Trophoblast cell (in vitro differentiated cells and primary cell): ENCODE measurements at regions not wholly inside any gene's neighbourhood (a gene's known extent, or its start where the extent isn't known, plus 50 kb on each side); places are given as distances from the start of the nearest gene placed in this dataset.

Source experiments
- DNase-seq, 2 donors: peaks; one replicate each; pipeline ENCODE4 v3.0.0-alpha.2; 2016
- H2AFZ ChIP-seq: 2 replicates; pipeline ENCODE4 v1.6.1; 2013; ENCODE audit warnings: low read length, moderate library complexity, mild to moderate bottlenecking; ENCODE audit not compliant: insufficient read depth, poor library complexity
- H2AK5ac ChIP-seq: 2 replicates; pipeline ENCODE4 v1.6.1; 2013; ENCODE audit warnings: mild to moderate bottlenecking, low read length
- H2BK120ac ChIP-seq: 2 replicates; pipeline ENCODE4 v1.6.1; 2013; ENCODE audit warnings: low read length, mild to moderate bottlenecking, moderate library complexity; ENCODE audit not compliant: insufficient read depth, poor library complexity
- H2BK12ac ChIP-seq: 2 replicates; pipeline ENCODE4 v1.6.1; 2013; ENCODE audit warnings: mild to moderate bottlenecking, low read length, moderate library complexity
- H2BK5ac ChIP-seq: 2 replicates; pipeline ENCODE4 v1.6.1; 2013; ENCODE audit warnings: low read length, low read depth, moderate library complexity, mild to moderate bottlenecking; ENCODE audit not compliant: poor library complexity
- H3K14ac ChIP-seq: 2 replicates; pipeline ENCODE4 v1.6.1; 2013; ENCODE audit warnings: mild to moderate bottlenecking, low read length
- H3K18ac ChIP-seq: 2 replicates; pipeline ENCODE4 v1.6.1; 2013; ENCODE audit warnings: mild to moderate bottlenecking, low read length
- H3K23ac ChIP-seq: 2 replicates; pipeline ENCODE4 v1.6.1; 2013; ENCODE audit warnings: low read length
- H3K27ac ChIP-seq: 2 replicates; pipeline ENCODE4 v1.5.1; 2013; ENCODE audit warnings: low read depth, mild to moderate bottlenecking, inconsistent platforms, low read length, moderate library complexity
- H3K27me3 ChIP-seq: 2 replicates; pipeline ENCODE4 v1.6.1; 2013; ENCODE audit warnings: inconsistent platforms, mild to moderate bottlenecking, low read length, moderate library complexity; ENCODE audit not compliant: insufficient read depth
- H3K36me3 ChIP-seq, 2 experiments: 1 replicate in 1 of 2; 2 replicates in 1 of 2; pipeline ENCODE4 v1.6.1; 2013; ENCODE audit warnings: low read length in 2 of 2, mild to moderate bottlenecking in 2 of 2, moderate library complexity in 1 of 2; ENCODE audit not compliant: insufficient read depth in 2 of 2, control insufficient read depth in 1 of 2
- H3K4ac ChIP-seq: 2 replicates; pipeline ENCODE4 v1.6.1; 2013; ENCODE audit warnings: low read depth, mild to moderate bottlenecking, low read length, moderate library complexity
- H3K4me1 ChIP-seq, 2 experiments: 1 replicate in 1 of 2; 2 replicates in 1 of 2; pipeline ENCODE4 v1.6.1; 2013; ENCODE audit warnings: low read length in 2 of 2, mild to moderate bottlenecking in 2 of 2, moderate library complexity in 1 of 2; ENCODE audit not compliant: insufficient read depth in 2 of 2, control insufficient read depth in 1 of 2
- H3K4me2 ChIP-seq: 2 replicates; pipeline ENCODE4 v1.6.1; 2013; ENCODE audit warnings: inconsistent platforms, mild to moderate bottlenecking, low read length, moderate library complexity
- H3K4me3 ChIP-seq: 2 replicates; pipeline ENCODE4 v1.5.1; 2013; ENCODE audit warnings: mild to moderate bottlenecking, low read depth, low read length, inconsistent platforms
- H3K79me1 ChIP-seq: one replicate; pipeline ENCODE4 v1.6.1; 2013; ENCODE audit warnings: low read length
- H3K79me2 ChIP-seq: 2 replicates; pipeline ENCODE4 v1.6.1; 2013; ENCODE audit warnings: low read length, mild to moderate bottlenecking; ENCODE audit not compliant: control insufficient read depth, insufficient read depth, poor library complexity
- H3K9ac ChIP-seq: 2 replicates; pipeline ENCODE4 v1.6.1; 2013; ENCODE audit warnings: mild to moderate bottlenecking, low read length
- H3K9me3 ChIP-seq: 2 replicates; pipeline ENCODE4 v1.6.1; 2013; ENCODE audit warnings: low read depth, mild to moderate bottlenecking, control low read depth, inconsistent platforms, low read length; ENCODE audit not compliant: insufficient read depth
- H4K12ac ChIP-seq: 2 replicates; pipeline ENCODE4 v1.6.1; 2013; ENCODE audit warnings: low read depth, mild to moderate bottlenecking, low read length, moderate library complexity
- H4K8ac ChIP-seq: 2 replicates; pipeline ENCODE4 v1.6.1; 2013; ENCODE audit warnings: low read depth, mild to moderate bottlenecking, low read length, moderate library complexity
- H4K91ac ChIP-seq: one replicate; pipeline ENCODE4 v1.6.1; 2013; ENCODE audit warnings: low read depth, mild to moderate bottlenecking, low read length, moderate library complexity
- WGBS: extraction: QIAGEN DNeasy Blood & Tissue Kit; methylation state at CpG from one replicate; pipeline ENCODE4 v1.1.7; 2013; ENCODE audit warnings: missing lambda C conversion rate; ENCODE audit not compliant: insufficient read length, insufficient coverage; ENCODE audit errors: extremely low coverage; 5-methylcytosine and 5-hydroxymethylcytosine counted together

DNA sequence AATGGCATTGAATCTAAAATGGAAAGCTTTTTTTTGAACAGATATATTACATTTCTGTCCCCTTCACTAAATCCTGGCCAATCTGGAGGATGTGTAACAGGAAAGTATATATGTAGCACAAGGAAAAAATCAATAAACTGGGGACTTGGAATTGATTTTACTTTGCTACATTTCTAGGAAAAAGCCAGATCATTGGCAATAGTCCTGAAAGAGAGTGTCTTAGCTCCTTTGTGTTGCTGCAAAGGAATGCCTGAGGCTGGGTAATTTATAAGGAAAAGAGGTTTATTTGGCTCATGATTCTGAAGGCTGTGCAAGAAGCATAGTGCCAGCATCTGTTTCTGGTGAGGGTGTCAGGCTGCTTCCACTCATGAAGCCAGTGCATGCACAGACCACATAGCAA is 574.9 kb downstream of the HTR1B start:
- H3K9ac ChIP-seq, result no peak overlapping the region
- H3K27ac ChIP-seq, result no peak overlapping the region
- H2BK120ac ChIP-seq, result no peak overlapping the region
- no peak overlapping the region for H3K14ac ChIP-seq
- H4K12ac ChIP-seq, result no peak overlapping the region
- H3K4ac ChIP-seq, result no peak overlapping the region
- H3K27me3 ChIP-seq, result no peaks in the 10 kb centered on the region
- H3K4me2 ChIP-seq, result no peak overlapping the region
- no peaks in the 10 kb centered on the region for H3K79me1 ChIP-seq
- DNase-seq, result no peak
- no peak overlapping the region for H3K23ac ChIP-seq
- H2BK12ac ChIP-seq, result no peak overlapping the region
- H3K36me3 ChIP-seq, result no peaks in the 10 kb centered on the region
- H2AK5ac ChIP-seq, result no peak overlapping the region
- no peak overlapping the region for H4K91ac ChIP-seq
- H3K4me3 ChIP-seq, result no peak overlapping the region
- H3K79me2 ChIP-seq, result no peaks in the 10 kb centered on the region
- no peak overlapping the region for H2AFZ ChIP-seq
- H3K9me3 ChIP-seq, result no peaks in the 10 kb centered on the region
- no peak overlapping the region for H3K18ac ChIP-seq
- no peaks in the 10 kb centered on the region for H3K4me1 ChIP-seq
- H2BK5ac ChIP-seq, result no peak overlapping the region
- no peak overlapping the region for H4K8ac ChIP-seq

- no peak overlapping the region for H3K14ac ChIP-seq
- no peak overlapping the region for H2AFZ ChIP-seq
- no peak overlapping the region for H3K4me3 ChIP-seq
- H3K4me1 ChIP-seq, result no peaks in the 10 kb centered on the region
- no peak overlapping the region for H2AK5ac ChIP-seq
- no peak overlapping the region for H3K23ac ChIP-seq
- no peak overlapping the region for H4K8ac ChIP-seq
- H2BK12ac ChIP-seq, result no peak overlapping the region
- H3K27me3 ChIP-seq, result no peaks in the 10 kb centered on the region
- no peak overlapping the region for H3K4me2 ChIP-seq
- no peak overlapping the region for H3K18ac ChIP-seq
- no peak overlapping the region for H3K4ac ChIP-seq
- no peak for DNase-seq
- H4K12ac ChIP-seq, result no peak overlapping the region
- no peak overlapping the region for H4K91ac ChIP-seq
- H2BK5ac ChIP-seq, result no peak overlapping the region
- H2BK120ac ChIP-seq, result no peak overlapping the region
- no CpG with 5 or more reads among the region's 3 CpGs for WGBS
- no peaks in the 10 kb centered on the region for H3K36me3 ChIP-seq
- no peak overlapping the region for H3K27ac ChIP-seq
- no peaks in the 10 kb centered on the region for H3K79me2 ChIP-seq
- no peaks in the 10 kb centered on the region for H3K9me3 ChIP-seq
- no peak overlapping the region for H3K9ac ChIP-seq
- H3K79me1 ChIP-seq, result no peaks in the 10 kb centered on the region
These were observed 576.4 kb downstream of the HTR1B start for GRCh38 chr6:76886900-76887299.

DNA sequence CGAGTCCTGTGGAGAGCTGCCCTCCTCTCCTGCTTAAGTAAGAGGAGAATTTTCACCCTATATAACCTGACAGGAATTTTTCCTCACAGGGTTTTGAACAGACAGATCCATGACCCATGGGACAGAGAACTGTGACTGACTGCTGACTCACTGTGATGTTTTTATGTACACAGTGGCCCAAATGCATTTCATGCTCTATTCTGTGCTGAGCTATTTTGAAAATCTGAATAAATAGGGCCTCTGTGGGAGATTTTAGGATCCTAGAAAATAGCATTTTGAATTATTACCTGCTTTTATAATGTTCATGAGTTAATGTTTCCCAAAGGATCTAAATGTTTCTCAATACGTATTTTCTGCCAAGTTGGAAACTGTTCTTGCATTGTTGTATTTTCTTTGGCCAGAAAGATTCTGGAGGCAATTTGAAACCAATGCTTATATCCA is 577.4 kb downstream of the HTR1B start:
- Histone ChIP-seq H3K18ac (no peak overlapping the region), H2BK120ac (no peak overlapping the region), H4K91ac (no peak overlapping the region), H3K4me2 (no peak overlapping the region), H3K4me1 (no peaks in the 10 kb centered on the region), H2AFZ (no peak overlapping the region), H3K4ac (no peak overlapping the region), H3K36me3 (no peaks in the 10 kb centered on the region), H2BK12ac (no peak overlapping the region), H2AK5ac (no peak overlapping the region), H3K79me1 (no peaks in the 10 kb centered on the region), H3K9ac (no peak overlapping the region), H3K14ac (no peak overlapping the region), H3K27me3 (no peaks in the 10 kb centered on the region), H4K8ac (no peak overlapping the region), H3K4me3 (no peak overlapping the region), H3K23ac (no peak overlapping the region), H3K9me3 (no peaks in the 10 kb centered on the region), H3K79me2 (no peaks in the 10 kb centered on the region), H3K27ac (no peak overlapping the region), H4K12ac (no peak overlapping the region), H2BK5ac (no peak overlapping the region)
- no CpG with 5 or more reads among the region's 2 CpGs for WGBS
- no peak for DNase-seq

- no peaks in the 10 kb centered on the region for H3K79me1 ChIP-seq
- no peak overlapping the region for H2BK12ac ChIP-seq
- no peaks in the 10 kb centered on the region for H3K36me3 ChIP-seq
- H4K91ac ChIP-seq, result no peak overlapping the region
- no peak overlapping the region for H3K9ac ChIP-seq
- H4K12ac ChIP-seq, result no peak overlapping the region
- H3K9me3 ChIP-seq, result no peaks in the 10 kb centered on the region
- no peak overlapping the region for H2AK5ac ChIP-seq
- no peak overlapping the region for H2AFZ ChIP-seq
- no peak overlapping the region for H3K18ac ChIP-seq
- no peak overlapping the region for H3K4ac ChIP-seq
- no peak overlapping the region for H3K4me2 ChIP-seq
- H2BK120ac ChIP-seq, result no peak overlapping the region
- peak in 1 of 2 donors; percentile 28 for DNase-seq
- no peak overlapping the region for H2BK5ac ChIP-seq
- H4K8ac ChIP-seq, result no peak overlapping the region
- no peak overlapping the region for H3K23ac ChIP-seq
- no peak overlapping the region for H3K27ac ChIP-seq
- H3K4me1 ChIP-seq, result no peaks in the 10 kb centered on the region
- WGBS, result no CpG with 5 or more reads among the region's 1 CpG
- no peak overlapping the region for H3K4me3 ChIP-seq
- no peaks in the 10 kb centered on the region for H3K79me2 ChIP-seq
- no peaks in the 10 kb centered on the region for H3K27me3 ChIP-seq
- no peak overlapping the region for H3K14ac ChIP-seq
These were observed 581.9 kb downstream of the HTR1B start for GRCh38 chr6:76881414-76881813.
